Kidney (tissue), 13 donors: ENCODE measurements at regions not wholly inside any gene's neighbourhood (a gene's known extent, or its start where the extent isn't known, plus 50 kb on each side); places are given as distances from the start of the nearest gene placed in this dataset.

Source experiments
- DNase-seq, 5 donors: peaks; one replicate each; pipeline ENCODE4 v3.0.0-alpha.2; 2013 to 2020
- FAIRE-seq: peaks from 2 replicates; lab custom pipeline; 2012; peaks lifted over from hg19 to GRCh38; lab: Jason Lieb, UNC
- H3K27ac ChIP-seq, 2 donors: one replicate each; pipeline ENCODE4 v1.7.0; 2013; ENCODE audit warnings: low read depth in 2 of 2, low read length in 2 of 2, inconsistent platforms in 1 of 2
- H3K27me3 ChIP-seq: one replicate; pipeline ENCODE4 v1.7.1; 2013; ENCODE audit warnings: low read length, inconsistent platforms; ENCODE audit not compliant: control insufficient read depth, insufficient read depth
- H3K36me3 ChIP-seq, 3 donors: one replicate each; pipeline versions ENCODE4 v1.7.0 to v1.7.1; 2013; ENCODE audit warnings: low read length in 3 of 3, control low read depth in 1 of 3, inconsistent platforms in 1 of 3; ENCODE audit not compliant: insufficient read depth in 3 of 3, control insufficient read depth in 2 of 3
- H3K4me1 ChIP-seq, 3 donors: one replicate each; pipeline versions ENCODE4 v1.7.0 to v1.7.1; 2013; ENCODE audit warnings: low read length in 3 of 3, inconsistent platforms in 1 of 3, low read depth in 1 of 3; ENCODE audit not compliant: control insufficient read depth in 2 of 3, insufficient read depth in 2 of 3
- H3K4me3 ChIP-seq, 3 donors: one replicate each; pipeline versions ENCODE4 v1.7.0 to v1.8.1; 2013; ENCODE audit warnings: low read length in 3 of 3, control low read depth in 1 of 3, inconsistent platforms in 1 of 3
- H3K9ac ChIP-seq, 3 donors: one replicate each; pipeline versions ENCODE4 v1.7.0 to v1.7.1; 2013; ENCODE audit warnings: low read length in 3 of 3, control low read depth in 1 of 3, inconsistent platforms in 1 of 3
- H3K9me3 ChIP-seq, 3 donors: one replicate each; pipeline versions ENCODE4 v1.7.0 to v1.7.1; 2013; ENCODE audit warnings: low read length in 3 of 3, control low read depth in 1 of 3, inconsistent platforms in 1 of 3; ENCODE audit not compliant: control insufficient read depth in 2 of 3, insufficient read depth in 1 of 3
- CTCF ChIP-seq: IDR thresholded peaks from 3 replicates; pipeline ENCODE4 v1.5.1; 2012; ENCODE audit warnings: mild to moderate bottlenecking, moderate library complexity, borderline replicate concordance; ENCODE audit not compliant: insufficient read depth; ENCODE audit errors: extremely low read depth
- intact Hi-C: fragments of 100-400 bp; cut with DNase I; formaldehyde crosslinking; loops from one replicate; pipeline ENCODE4 v1.11.1; 2022
- donor health status: control.
- donor health status: control.
- donor health status: control.
- donor health status: control.
- donor health status: control.
- donor health status: DM: yes; HTN: yes; CAD: no.
- donor health status: Normal renal cell carcinoma (clear cell type).

- TF ChIP-seq CTCF: no peak
- H3K4me3 ChIP-seq: no peak overlapping the region
- H3K27me3 ChIP-seq: no peaks in the 10 kb centered on the region
- no peak overlapping the region for H3K9ac ChIP-seq
- H3K27ac ChIP-seq: no peak overlapping the region
- DNase-seq (no peak), FAIRE-seq (no peak)
- H3K9me3 ChIP-seq: no peaks in the 10 kb centered on the region
- no peaks in the 10 kb centered on the region for H3K36me3 ChIP-seq
- intact Hi-C loops: no loop called here
- H3K4me1 ChIP-seq: no peaks in the 10 kb centered on the region
These were observed 212.8 kb downstream of the SUDS3 start for GRCh38 chr12:118589162-118589561.

- no peaks in the 10 kb centered on the region for H3K36me3 ChIP-seq
- no peak for DNase-seq
- H3K9me3 ChIP-seq: no peaks in the 10 kb centered on the region
- H3K27me3 ChIP-seq: no peaks in the 10 kb centered on the region
- no peaks in the 10 kb centered on the region for H3K4me1 ChIP-seq
- no peak overlapping the region for H3K4me3 ChIP-seq
- no peak overlapping the region for H3K27ac ChIP-seq
- no peak for TF ChIP-seq CTCF
- H3K9ac ChIP-seq: no peak overlapping the region
- intact Hi-C loops: no loop called here
- no peak for FAIRE-seq
These were observed 214.2 kb downstream of the SUDS3 start for GRCh38 chr12:118590406-118591150.

GRCh38 chr12:118603610-118604361, 227.4 kb downstream of the SUDS3 start:
- intact Hi-C loops: no loop called here
- Histone ChIP-seq H3K36me3 (no peaks in the 10 kb centered on the region), H3K27me3 (no peaks in the 10 kb centered on the region), H3K4me3 (no peak overlapping the region), H3K9ac (no peak overlapping the region), H3K9me3 (peaks cover 0 to 2% (median 0%) of the 10 kb centered on the region in 3 donors), H3K4me1 (no peaks in the 10 kb centered on the region), H3K27ac (no peak overlapping the region)
- DNase-seq (no peak), FAIRE-seq (no peak)
- no peak for TF ChIP-seq CTCF
